ENCODE measurements at regions not wholly inside any gene's neighbourhood (a gene's known extent, or its start where the extent isn't known, plus 50 kb on each side); places are given as distances from the start of the nearest gene placed in this dataset.

DNA sequence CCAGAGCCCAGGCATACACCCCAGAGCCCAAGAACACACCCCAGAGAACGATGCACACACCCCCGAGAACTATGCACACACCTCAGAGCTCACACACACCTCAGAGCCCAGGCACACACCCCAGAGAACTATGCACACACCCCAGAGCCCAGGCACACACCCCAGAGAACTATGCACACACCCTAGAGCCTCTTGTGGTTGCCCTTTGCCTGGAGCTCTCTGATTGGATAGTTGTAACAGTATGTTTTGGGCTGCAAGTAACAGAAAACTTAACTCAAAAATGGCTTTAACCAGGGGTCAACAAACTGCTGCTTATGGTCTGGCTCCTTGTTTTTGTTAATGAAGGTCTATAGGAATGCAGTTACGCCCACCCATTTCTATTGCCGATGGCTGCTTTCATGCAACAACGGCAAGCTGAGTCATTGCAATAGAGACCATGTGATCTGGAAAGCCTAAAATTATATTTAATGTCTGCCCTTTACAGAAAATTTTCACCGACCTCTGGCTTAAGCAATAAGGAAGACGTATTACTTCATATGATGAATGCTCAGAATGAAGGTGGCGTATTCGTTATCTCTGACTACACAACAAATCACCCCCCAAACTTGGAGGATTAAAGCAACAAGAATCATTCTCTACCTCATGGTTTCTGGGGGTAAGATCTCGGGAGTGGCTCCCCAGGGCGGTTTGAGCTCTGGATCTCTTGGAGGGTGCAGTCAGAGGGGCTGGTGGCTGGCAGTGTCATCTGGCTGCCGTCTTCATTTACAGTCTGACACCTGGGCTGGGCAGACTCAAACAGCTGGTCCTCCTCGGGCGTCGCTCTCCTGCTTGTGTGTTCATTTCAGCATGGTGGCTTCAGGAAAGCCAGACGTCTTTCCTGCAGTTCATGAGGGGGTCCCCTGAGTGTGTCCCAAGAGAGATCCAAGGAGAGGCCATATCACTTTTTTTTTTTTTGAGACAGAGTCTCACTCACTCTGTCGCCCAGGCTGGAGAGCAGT lies 66.3 kb upstream of the NCOR2 start:
- no peaks in the 10 kb centered on the region for H3K9me3 ChIP-seq (replicated peaks; ENCODE audit: control insufficient read depth, insufficient read depth, low read length)
- no TSS peak for BruUV-seq (replicated peaks)
- no peak overlapping the region for H3K9ac ChIP-seq (ENCODE audit: control insufficient read depth, insufficient read depth, low read length)
- RAD21 ChIA-PET (ENCODE audit: unreplicated experiment) = no interaction called here
- no peak overlapping the region for H3K4me3 ChIP-seq
- CTCF ChIA-PET = no interaction called here
- no peak for FAIRE-seq
- POLR2A ChIA-PET = interaction anchor here (0.6 kb wide), 1 partner anchor 598 kb away, joined by 3 read pairs; no protein-coding TSS in a partner anchor
- no peaks in the 10 kb centered on the region; the same call in 1 of the 2 replicates for H3K4me1 ChIP-seq (ENCODE audit: control insufficient read depth, insufficient read depth, low read length)
- 25% methylated on average over 16 of the region's 17 CpGs for WGBS (ENCODE audit: insufficient coverage, insufficient replicate concordance, low lambda C conversion rate, missing lambda C conversion rate)
- no peaks in the 10 kb centered on the region for H3K27me3 ChIP-seq (replicated peaks in 1 of 2; ENCODE audit: control insufficient read depth in 2 of 2, insufficient read depth in 2 of 2, low read length in 1 of 2)
- SMC1A ChIA-PET (ENCODE audit: uncharacterized antibody, unreplicated experiment) = no interaction called here
- intact Hi-C loops (cut with micrococcal nuclease; ENCODE audit: unreplicated experiment) (no loop called here), in situ Hi-C loops (cut with MboI) (no loop called here)
- TF ChIP-seq MEF2A (IDR thresholded peaks at IDR 0.05; ENCODE audit: insufficient read depth, low read depth, low read length) (no peak), RAD51 (IDR thresholded peaks at IDR 0.05) (0 out of 2 replicates have a peak, but pooled peaks have one; percentile 35), EGR1 (IDR thresholded peaks at IDR 0.05; ENCODE audit: borderline replicate concordance in 1 of 2, low read depth in 2 of 2, low read length in 2 of 2) (0 out of 3 replicates have a peak, but pooled peaks of 1 of the 2 experiments have one; percentile 33), SMARCA5 (IDR thresholded peaks at IDR 0.05) (no peak), YY1 (IDR thresholded peaks at IDR 0.05; ENCODE audit: low read depth, low read length) (0 out of 2 replicates have a peak, but pooled peaks have one; percentile 9)
- H3K79me2 ChIP-seq (ENCODE audit: control insufficient read depth, insufficient read depth, low read length) = no peaks in the 10 kb centered on the region
- no peaks in the 10 kb centered on the region for H4K20me1 ChIP-seq (ENCODE audit: control insufficient read depth, insufficient read depth)
- DNase-seq (ENCODE audit: low read depth, low spot score) = no peak
- ATAC-seq = peak; percentile 54
- H3K27ac ChIP-seq (ENCODE audit: control insufficient read depth, insufficient read depth) = no peak overlapping the region
- 0 out of 2 replicates have a peak overlapping the region, but pooled peaks have one; percentile 19 for H3K4me2 ChIP-seq (ENCODE audit: control insufficient read depth, insufficient read depth)
- H2AFZ ChIP-seq (ENCODE audit: control insufficient read depth, low read depth, low read length) = peak overlapping the region; percentile 15
- no peaks in the 10 kb centered on the region for H3K36me3 ChIP-seq (ENCODE audit: control insufficient read depth in 2 of 2, insufficient read depth in 2 of 2, low read length in 1 of 2)

- H3K79me2 ChIP-seq (ENCODE audit: control insufficient read depth, insufficient read depth, low read length) = no peaks in the 10 kb centered on the region
- TF ChIP-seq DPF2 (IDR thresholded peaks at IDR 0.05) = no peak
- no peak for TF ChIP-seq WRNIP1 (IDR thresholded peaks at IDR 0.05; ENCODE audit: borderline replicate concordance, low read depth, low read length)
- TF ChIP-seq E2F8 (IDR thresholded peaks at IDR 0.05; ENCODE audit: low read depth, partially characterized antibody) = no peak
- TF ChIP-seq SUPT20H (IDR thresholded peaks at IDR 0.05; ENCODE audit: borderline replicate concordance, control insufficient read depth, low read depth, low read length) = no peak
- no peak for TF ChIP-seq RELB (IDR thresholded peaks at IDR 0.05; ENCODE audit: low read depth)
- no peak for TF ChIP-seq EZH2 (IDR thresholded peaks at IDR 0.05; ENCODE audit: borderline replicate concordance, control insufficient read depth, low read depth, low read length)
These were observed 65.1 kb upstream of the NCOR2 start for GRCh38 chr12:124632519-124632984.

More at GRCh38 chr12:124632519-124632984, 65.1 kb upstream of the NCOR2 start:
- Histone ChIP-seq H3K36me3 (ENCODE audit: control insufficient read depth in 2 of 2, insufficient read depth in 2 of 2, low read length in 1 of 2) (no peaks in the 10 kb centered on the region), H3K9me3 (replicated peaks; ENCODE audit: control insufficient read depth, insufficient read depth, low read length) (no peaks in the 10 kb centered on the region), H3K27me3 (replicated peaks in 1 of 2; ENCODE audit: control insufficient read depth in 2 of 2, insufficient read depth in 2 of 2, low read length in 1 of 2) (no peaks in the 10 kb centered on the region), H2AFZ (ENCODE audit: control insufficient read depth, low read depth, low read length) (no peak overlapping the region), H3K4me1 (ENCODE audit: control insufficient read depth, insufficient read depth, low read length) (no peaks in the 10 kb centered on the region; the same call in 1 of the 2 replicates), H4K20me1 (ENCODE audit: control insufficient read depth, insufficient read depth) (no peaks in the 10 kb centered on the region), H3K4me2 (ENCODE audit: control insufficient read depth, insufficient read depth) (no peak overlapping the region), H3K9ac (ENCODE audit: control insufficient read depth, insufficient read depth, low read length) (no peak overlapping the region), H3K4me3 (no peak overlapping the region), H3K27ac (ENCODE audit: control insufficient read depth, insufficient read depth) (no peak overlapping the region)
- ATAC-seq (peak; percentile 17; the same call in 2 of the 3 replicates), FAIRE-seq (no peak), DNase-seq (ENCODE audit: low read depth, low spot score) (no peak)
- in situ Hi-C loops (cut with MboI) = no loop called here
- CTCF ChIA-PET = no interaction called here
- intact Hi-C loops (cut with micrococcal nuclease; ENCODE audit: unreplicated experiment) = no loop called here
- no TSS peak for BruUV-seq (replicated peaks)
- RAD21 ChIA-PET (ENCODE audit: unreplicated experiment) = no interaction called here
- 30% methylated on average over 9 of the region's 9 CpGs for WGBS (ENCODE audit: insufficient coverage, insufficient replicate concordance, low lambda C conversion rate, missing lambda C conversion rate)
- SMC1A ChIA-PET (ENCODE audit: uncharacterized antibody, unreplicated experiment) = no interaction called here
- POLR2A ChIA-PET = no interaction called here
